Esophagus squamous epithelium (tissue), 4 donors: ENCODE measurements at regions not wholly inside any gene's neighbourhood (a gene's known extent, or its start where the extent isn't known, plus 50 kb on each side); places are given as distances from the start of the nearest gene placed in this dataset.

Experiments used
- CTCF ChIP-seq, 6 experiments: fragments of 450-650 bp in 4 of 6; fragments of 200-600 bp in 2 of 6; sonication (generic) in 2 of 6; IDR thresholded peaks; one replicate each; pipeline ENCODE4 v1.5.1; 2016 to 2019; ENCODE audit warnings: antibody characterized with exemption in 6 of 6, mild to moderate bottlenecking in 4 of 6, moderate library complexity in 4 of 6
- POLR2A ChIP-seq, 4 donors: fragments of 450-650 bp; IDR thresholded peaks; one replicate each; pipeline ENCODE4 v1.6.1; 2017; ENCODE audit warnings: antibody characterized with exemption in 4 of 4, mild to moderate bottlenecking in 4 of 4, moderate library complexity in 3 of 4

DNA sequence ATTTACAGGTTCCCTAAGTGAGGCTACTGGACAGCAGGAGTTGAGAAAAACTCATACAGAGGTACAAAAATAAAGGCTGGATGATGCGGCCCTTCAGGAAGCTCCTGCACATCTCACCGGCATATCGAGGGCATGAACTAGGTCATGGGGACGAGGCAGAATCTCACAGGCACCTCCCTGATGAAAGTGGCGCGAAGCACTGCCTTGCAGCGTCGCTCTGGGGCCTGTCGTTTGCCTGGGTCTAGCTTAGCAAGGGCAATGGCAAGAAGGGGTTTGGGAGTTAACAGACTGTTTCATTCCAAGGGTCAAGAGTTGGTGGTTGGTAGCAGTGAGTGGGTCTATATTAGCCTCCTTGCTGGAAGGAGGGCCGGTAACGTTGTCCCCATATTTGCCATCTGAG, 103.5 kb upstream of the IRF2BP2 start:
- TF ChIP-seq CTCF (IDR thresholded peaks at IDR 0.05), result no peak
- no peak for TF ChIP-seq POLR2A (IDR thresholded peaks at IDR 0.05)
